NCI-H82 (cell line): ENCODE measurements at regions not wholly inside any gene's neighbourhood (a gene's known extent, or its start where the extent isn't known, plus 50 kb on each side); places are given as distances from the start of the nearest gene placed in this dataset.
A peak's percentile ranks its signal among the peaks of the same experiment; 100 is the strongest.

Source experiments
- DNase-seq: peaks from one replicate; lab custom pipeline; 2025; lab: John Stamatoyannopoulos, UW

GRCh38 chr21:43302769-43303168 lies 124.2 kb downstream of the SIK1 start:
- DNase-seq, result no peak

GRCh38 chr21:43302062-43302700 lies 124.8 kb downstream of the SIK1 start:
- DNase-seq, result no peak

- no peak for DNase-seq
These were observed 125.4 kb downstream of the SIK1 start for GRCh38 chr21:43301409-43302061.

GRCh38 chr21:43300496-43301408 lies 126.2 kb downstream of the SIK1 start:
- no peak for DNase-seq

DNA sequence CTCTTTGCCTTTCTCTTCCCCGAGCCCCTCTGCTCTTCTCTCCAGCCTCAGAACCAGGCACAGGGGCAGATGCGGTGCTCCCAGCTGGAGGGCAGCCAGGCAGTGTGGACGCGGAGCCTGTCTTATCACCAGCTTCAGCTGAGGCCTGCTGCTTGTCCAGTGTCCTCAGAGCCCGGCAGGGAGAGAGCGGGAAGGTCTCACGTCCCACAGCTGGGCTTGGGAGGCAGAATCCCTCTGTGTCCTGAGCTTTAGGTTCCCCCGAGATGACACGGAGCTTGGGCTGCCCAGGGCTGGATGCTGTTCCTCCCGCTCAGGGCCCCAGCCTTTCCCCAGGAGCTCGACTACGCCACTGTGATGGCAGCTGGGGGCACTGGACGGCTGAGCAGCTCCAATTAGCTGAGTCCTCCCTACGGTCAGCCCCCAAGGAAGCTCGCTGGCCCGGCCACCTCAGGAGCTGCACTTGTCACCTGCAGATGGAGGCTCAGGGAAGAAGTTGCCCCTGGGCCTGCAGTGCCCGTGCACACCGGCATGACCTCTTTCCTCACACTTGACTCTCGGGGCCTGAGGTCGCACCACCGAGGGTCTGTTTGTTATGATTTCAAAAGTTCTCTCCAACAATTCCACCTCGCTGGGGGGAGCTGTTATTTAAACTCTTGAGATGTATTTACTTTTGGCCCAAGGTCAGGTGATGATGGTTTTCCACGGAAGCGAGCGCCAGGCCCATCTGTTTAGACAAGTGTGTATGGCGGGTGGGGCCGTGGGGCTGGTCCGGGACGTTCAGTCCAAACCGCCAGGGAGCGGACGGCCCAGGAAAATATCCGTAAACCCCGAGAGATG lies 127.3 kb downstream of the SIK1 start:
- DNase-seq, result no peak

- DNase-seq, result no peak
These were observed 128.1 kb downstream of the SIK1 start for GRCh38 chr21:43298546-43299440.

GRCh38 chr21:43297989-43298388 lies 128.9 kb downstream of the SIK1 start:
- no peak for DNase-seq

DNA sequence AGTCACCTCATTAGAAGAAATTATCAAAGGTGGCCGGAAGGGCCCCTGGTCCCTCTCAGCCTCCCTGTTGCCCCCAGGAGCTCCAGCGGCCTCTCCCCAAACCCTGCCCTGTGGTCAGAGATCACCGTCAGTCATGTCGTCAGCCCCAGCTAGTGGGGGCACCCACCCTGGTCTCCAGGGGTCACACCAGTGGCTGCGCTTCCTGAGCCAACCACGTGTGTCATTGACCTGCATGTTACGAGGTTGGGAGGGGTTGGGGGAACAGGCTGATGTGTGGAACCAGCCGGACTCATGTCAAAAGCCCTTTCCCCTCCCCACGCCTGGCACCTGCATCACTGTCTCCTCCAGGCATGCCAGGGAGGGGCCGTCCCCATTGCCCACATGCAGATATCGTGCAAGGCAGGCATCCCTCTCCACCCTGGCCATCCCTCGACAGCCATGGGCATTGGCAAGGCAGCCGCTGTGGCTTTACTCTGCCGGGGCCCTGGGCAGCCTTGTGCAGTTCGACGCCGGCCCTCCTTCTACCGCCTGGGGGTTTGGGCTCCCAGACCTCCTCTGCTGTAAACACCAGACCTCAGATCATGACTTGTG lies 128.7 kb downstream of the CRYAA start:
- no peak for DNase-seq

DNA sequence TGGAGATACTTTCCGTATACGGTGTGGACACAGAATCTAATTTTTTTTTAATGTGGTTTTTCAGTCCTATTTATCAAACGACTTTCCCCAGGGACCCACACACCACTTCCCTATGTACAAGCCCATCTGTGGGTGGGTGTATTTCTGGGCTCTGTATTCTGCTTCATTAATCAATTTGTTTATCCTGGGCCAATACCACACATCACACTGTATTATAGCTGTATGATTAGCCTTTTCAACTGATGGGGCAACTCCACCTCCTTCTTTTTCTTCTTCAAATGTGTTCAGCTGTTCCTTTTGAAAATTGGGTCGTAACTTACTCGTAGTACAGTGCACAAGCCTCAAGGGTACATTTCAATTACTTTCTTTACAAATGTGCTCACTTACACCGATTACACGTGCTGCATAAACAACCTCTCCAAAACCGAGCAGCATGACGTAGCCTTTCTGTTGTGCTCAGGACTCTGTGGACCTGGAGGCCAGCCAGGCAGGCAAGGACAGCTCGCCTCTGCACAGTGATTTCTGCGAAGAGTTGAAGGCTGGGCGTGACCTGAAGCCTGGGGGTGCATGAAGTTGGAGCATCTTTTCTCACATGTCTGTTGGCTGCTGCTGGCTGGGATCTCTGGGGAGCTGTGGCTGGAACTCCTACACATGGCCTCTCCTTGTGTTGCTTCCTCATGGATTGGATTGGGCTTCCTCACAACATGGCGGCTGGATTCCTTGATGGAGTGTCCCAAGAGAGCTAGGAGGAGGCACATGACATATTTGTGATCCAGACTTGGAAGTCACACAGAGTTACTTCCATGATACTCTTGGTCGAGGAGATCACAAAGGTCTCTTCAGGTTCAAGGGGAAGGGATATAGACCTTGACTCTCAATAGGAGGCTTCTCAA lies 126.5 kb downstream of the CRYAA start:
- no peak for DNase-seq

- no peak for DNase-seq
These were observed 125.5 kb downstream of the CRYAA start for GRCh38 chr21:43294194-43294902.

DNA sequence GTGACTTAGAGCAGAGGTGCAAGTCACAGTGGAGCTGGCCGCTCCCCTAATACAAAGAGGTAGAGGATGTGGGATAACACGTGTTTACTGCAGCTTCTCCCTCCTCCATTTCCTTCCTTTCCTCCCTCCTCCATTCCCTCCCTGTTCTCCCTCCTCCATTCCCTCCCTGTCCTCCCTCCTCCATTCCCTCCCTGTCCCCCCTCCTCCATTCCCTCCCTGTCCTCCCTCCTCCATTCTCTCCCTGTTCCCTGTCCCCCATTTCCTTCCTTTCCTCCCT lies 124.0 kb downstream of the CRYAA start:
- no peak for DNase-seq

GRCh38 chr21:43292041-43292865 lies 123.4 kb downstream of the CRYAA start:
- DNase-seq, result no peak

- no peak for DNase-seq
These were observed 122.6 kb downstream of the CRYAA start for GRCh38 chr21:43291347-43291950.

DNA sequence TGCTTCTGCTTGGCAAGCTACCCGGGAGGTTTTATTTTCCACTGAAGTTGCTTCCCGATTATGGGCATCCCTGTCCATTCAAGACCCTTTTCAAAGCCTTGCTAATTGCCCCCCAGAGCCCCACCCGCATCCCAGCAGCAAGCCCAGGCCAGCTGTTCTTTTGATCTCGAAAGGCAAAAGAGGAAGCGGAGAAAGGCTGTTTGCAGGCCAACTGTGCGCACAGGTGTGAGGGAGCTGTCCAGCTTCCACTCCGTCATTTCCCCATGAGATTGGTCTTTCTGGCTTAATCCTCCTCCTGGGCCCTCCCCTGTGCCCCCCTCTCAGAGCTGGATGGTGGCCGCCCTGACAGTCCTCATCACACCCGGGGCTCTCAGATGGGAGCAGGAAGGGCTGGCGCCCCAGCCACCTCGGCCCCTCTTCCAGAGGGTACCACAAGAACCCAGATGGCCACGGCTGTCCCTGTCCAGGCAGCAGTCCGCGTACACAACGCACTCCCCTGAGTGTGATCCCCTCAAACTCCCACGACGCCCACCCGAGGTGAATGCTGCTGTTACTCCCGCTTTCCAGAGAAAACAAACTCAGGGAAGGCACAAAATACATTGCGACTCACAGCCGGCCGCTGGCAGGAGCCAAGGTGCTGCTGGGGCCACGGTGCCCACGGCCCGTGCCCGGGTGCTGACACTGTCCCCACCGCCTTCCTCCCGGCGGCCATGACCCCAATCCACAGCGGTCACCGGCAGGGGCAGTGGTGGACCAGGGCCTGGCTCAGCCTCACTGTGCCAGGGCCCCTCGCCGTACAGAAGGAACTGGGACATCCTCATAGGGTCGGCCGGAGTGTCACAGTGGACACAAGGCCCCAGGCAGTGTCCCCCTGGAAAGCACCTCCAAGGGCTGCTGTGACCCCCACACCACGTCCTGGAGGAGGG lies 121.9 kb downstream of the CRYAA start:
- peak; percentile 41 for DNase-seq

DNA sequence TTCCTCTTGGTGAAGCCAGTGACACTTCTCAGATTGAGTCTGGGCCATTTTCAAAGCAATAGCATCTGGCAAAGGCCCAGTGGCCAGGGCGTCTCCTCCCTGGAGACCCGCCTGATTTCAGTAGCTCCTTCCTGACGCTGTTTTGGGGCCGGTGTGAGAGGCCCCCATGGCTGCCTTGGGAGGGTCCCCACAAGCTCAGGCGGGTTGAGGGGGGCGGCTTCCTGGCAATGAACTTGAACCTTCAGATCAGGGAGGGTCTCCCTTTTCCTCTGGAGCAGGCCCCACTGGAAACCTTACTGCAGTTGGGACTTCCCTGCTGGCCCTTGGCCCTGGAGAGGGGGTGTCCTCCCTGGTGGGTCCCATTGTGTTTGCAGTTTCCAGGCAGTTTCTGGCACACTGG lies 121.2 kb downstream of the CRYAA start:
- DNase-seq, result no peak

- DNase-seq, result no peak
These were observed 120.6 kb downstream of the CRYAA start for GRCh38 chr21:43289442-43289841.
